Tibial nerve (tissue), 4 donors: ENCODE measurements at regions not wholly inside any gene's neighbourhood (a gene's known extent, or its start where the extent isn't known, plus 50 kb on each side); places are given as distances from the start of the nearest gene placed in this dataset.

ENCODE experiments used
- DNase-seq, 2 donors: peaks; one replicate each; pipeline ENCODE4 v3.0.0-alpha.2; 2019; ENCODE audit warnings: low spot score in 2 of 2
- H3K27ac ChIP-seq, 4 donors: fragments of 200-600 bp; sonication (generic) in 3 of 4; one replicate each; pipeline ENCODE4 v1.5.1; 2017 to 2019; ENCODE audit warnings: mild to moderate bottlenecking in 1 of 4
- H3K27me3 ChIP-seq, 2 donors: fragments of 200-600 bp; sonication (generic) in 1 of 2; one replicate each; pipeline versions ENCODE4 v1.5.1 to v1.6.0; 2017 to 2019
- H3K36me3 ChIP-seq, 3 donors: fragments of 200-600 bp; sonication (generic); one replicate each; pipeline ENCODE4 v1.5.1; 2018 to 2019
- H3K4me1 ChIP-seq, 4 donors: fragments of 200-600 bp; sonication (generic) in 3 of 4; one replicate each; pipeline ENCODE4 v1.5.1; 2017 to 2019
- H3K4me3 ChIP-seq, 4 donors: fragments of 200-600 bp; sonication (generic) in 3 of 4; one replicate each; pipeline ENCODE4 v1.5.1; 2017 to 2019; ENCODE audit warnings: mild to moderate bottlenecking in 1 of 4, moderate library complexity in 1 of 4
- H3K9me3 ChIP-seq, 4 donors: fragments of 200-600 bp; sonication (generic) in 3 of 4; one replicate each; pipeline ENCODE4 v1.5.1; 2017 to 2019
- EP300 ChIP-seq, 2 donors: sonication (generic); formaldehyde crosslinking; IDR thresholded peaks; one replicate each; pipeline ENCODE4 v1.6.1; 2017; ENCODE audit warnings: antibody characterized with exemption in 2 of 2, mild to moderate bottlenecking in 1 of 2
- POLR2A ChIP-seq, 2 donors: fragments of 450-650 bp; IDR thresholded peaks; one replicate each; pipeline ENCODE4 v1.6.1; 2017; ENCODE audit warnings: antibody characterized with exemption in 2 of 2, mild to moderate bottlenecking in 2 of 2, moderate library complexity in 2 of 2
- WGBS, 2 donors: methylation state at CpG; one replicate each; pipeline ENCODE4 v1.1.5; 2018; 5-methylcytosine and 5-hydroxymethylcytosine counted together
- TF ChIP-seq, protein P1 (sequence below), 5 experiments: fragments of 200-600 bp in 3 of 5; fragments of 450-650 bp in 2 of 5; sonication (generic) in 3 of 5; IDR thresholded peaks; one replicate each; pipeline ENCODE4 v1.5.1; 2016 to 2019; ENCODE audit warnings: antibody characterized with exemption in 5 of 5, mild to moderate bottlenecking in 3 of 5, moderate library complexity in 2 of 5

DNA sequence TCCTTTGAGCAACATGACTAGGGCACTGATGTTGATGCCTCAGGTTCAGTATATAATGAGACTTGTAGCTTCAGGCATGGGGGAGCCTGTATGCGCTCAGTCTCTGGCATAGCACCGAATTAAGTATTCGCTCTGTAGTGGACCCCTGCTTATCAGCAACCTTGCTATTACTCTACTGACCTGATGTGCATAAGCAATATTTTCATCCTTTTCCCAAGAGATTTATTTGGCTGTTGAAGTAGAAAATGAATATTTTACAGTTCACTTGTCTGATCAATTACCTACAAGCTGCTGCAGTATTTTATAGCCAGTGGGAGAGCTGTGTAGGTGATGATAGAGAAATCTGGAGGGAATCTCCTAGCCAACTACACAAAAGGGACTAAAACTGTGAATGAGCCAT lies 781.6 kb upstream of the PHF14 start:
- WGBS, 2 donors: 88 to 94% methylated on average over 3 of the region's 3 CpGs
- DNase-seq: no peak
- Histone ChIP-seq H3K27me3 (no peaks in the 10 kb centered on the region), H3K9me3 (no peaks in the 10 kb centered on the region), H3K27ac (no peak overlapping the region), H3K4me1 (no peaks in the 10 kb centered on the region), H3K4me3 (no peak overlapping the region), H3K36me3 (no peaks in the 10 kb centered on the region)
- TF ChIP-seq EP300 (IDR thresholded peaks at IDR 0.05) (no peak), POLR2A (IDR thresholded peaks at IDR 0.05) (no peak)
- TF ChIP-seq, protein P1, sequence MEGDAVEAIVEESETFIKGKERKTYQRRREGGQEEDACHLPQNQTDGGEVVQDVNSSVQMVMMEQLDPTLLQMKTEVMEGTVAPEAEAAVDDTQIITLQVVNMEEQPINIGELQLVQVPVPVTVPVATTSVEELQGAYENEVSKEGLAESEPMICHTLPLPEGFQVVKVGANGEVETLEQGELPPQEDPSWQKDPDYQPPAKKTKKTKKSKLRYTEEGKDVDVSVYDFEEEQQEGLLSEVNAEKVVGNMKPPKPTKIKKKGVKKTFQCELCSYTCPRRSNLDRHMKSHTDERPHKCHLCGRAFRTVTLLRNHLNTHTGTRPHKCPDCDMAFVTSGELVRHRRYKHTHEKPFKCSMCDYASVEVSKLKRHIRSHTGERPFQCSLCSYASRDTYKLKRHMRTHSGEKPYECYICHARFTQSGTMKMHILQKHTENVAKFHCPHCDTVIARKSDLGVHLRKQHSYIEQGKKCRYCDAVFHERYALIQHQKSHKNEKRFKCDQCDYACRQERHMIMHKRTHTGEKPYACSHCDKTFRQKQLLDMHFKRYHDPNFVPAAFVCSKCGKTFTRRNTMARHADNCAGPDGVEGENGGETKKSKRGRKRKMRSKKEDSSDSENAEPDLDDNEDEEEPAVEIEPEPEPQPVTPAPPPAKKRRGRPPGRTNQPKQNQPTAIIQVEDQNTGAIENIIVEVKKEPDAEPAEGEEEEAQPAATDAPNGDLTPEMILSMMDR (IDR thresholded peaks at IDR 0.05): no peak

DNA sequence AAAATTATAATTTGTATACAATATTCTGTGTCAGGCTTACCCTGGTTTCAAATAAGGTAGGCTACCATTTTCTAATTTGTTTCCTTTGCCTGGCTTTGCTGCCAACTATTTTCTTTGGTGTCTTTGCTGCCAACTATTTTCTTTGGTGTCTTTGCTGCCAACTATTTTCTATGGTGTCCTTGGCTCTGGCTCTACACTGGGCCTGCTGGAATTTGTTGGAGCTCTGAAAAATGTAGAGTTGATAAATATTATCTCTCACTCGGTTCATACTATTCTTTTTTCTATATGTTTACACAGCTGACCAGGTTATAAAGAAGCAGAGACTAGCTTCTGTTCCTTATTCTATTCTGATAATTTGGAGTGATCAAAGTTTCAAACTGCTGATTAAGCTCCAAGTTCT lies 768.0 kb upstream of the PHF14 start:
- H3K4me3 ChIP-seq: no peak overlapping the region
- no peaks in the 10 kb centered on the region for H3K27me3 ChIP-seq
- no peaks in the 10 kb centered on the region for H3K4me1 ChIP-seq
- 19 to 25% methylated on average over 1 of the region's 1 CpG for whole genome bisulfite sequencing, 2 donors
- H3K36me3 ChIP-seq: no peaks in the 10 kb centered on the region
- H3K9me3 ChIP-seq: no peaks in the 10 kb centered on the region
- H3K27ac ChIP-seq: no peak overlapping the region
- DNase-seq: no peak
- TF ChIP-seq POLR2A (IDR thresholded peaks at IDR 0.05) (no peak), EP300 (IDR thresholded peaks at IDR 0.05) (no peak)
- TF ChIP-seq, protein P1 (IDR thresholded peaks at IDR 0.05): no peak

DNA sequence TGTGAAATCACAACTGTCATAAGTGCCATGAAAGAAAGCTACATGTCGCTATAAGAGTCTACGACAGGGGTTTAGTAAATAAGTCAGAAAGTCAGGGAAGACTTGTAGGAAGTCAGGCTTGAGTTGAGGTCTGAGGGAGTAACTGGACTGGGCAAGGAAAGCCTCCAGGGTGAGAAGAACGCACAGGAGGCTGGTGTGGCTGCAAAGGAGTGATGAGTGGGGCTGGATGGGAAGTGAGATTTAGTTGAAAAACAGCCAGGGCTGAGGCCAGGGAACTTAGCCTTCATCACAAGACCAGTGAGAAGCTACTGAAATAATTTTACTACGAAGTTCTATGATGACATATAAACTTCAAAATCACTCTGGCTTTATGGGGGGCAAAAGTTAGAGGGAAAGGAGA lies 763.7 kb upstream of the PHF14 start:
- no peak for DNase-seq
- no peaks in the 10 kb centered on the region for H3K4me1 ChIP-seq
- WGBS, 2 donors: 88 to 93% methylated on average over 4 of the region's 4 CpGs
- TF ChIP-seq, protein P1 (IDR thresholded peaks at IDR 0.05): no peak
- TF ChIP-seq POLR2A (IDR thresholded peaks at IDR 0.05): no peak
- TF ChIP-seq EP300 (IDR thresholded peaks at IDR 0.05): no peak
- no peaks in the 10 kb centered on the region for H3K36me3 ChIP-seq
- no peaks in the 10 kb centered on the region for H3K27me3 ChIP-seq
- H3K4me3 ChIP-seq: no peak overlapping the region
- peaks cover 0 to 11% (median 0%) of the 10 kb centered on the region in 4 donors for H3K9me3 ChIP-seq
- H3K27ac ChIP-seq: no peak overlapping the region

DNA sequence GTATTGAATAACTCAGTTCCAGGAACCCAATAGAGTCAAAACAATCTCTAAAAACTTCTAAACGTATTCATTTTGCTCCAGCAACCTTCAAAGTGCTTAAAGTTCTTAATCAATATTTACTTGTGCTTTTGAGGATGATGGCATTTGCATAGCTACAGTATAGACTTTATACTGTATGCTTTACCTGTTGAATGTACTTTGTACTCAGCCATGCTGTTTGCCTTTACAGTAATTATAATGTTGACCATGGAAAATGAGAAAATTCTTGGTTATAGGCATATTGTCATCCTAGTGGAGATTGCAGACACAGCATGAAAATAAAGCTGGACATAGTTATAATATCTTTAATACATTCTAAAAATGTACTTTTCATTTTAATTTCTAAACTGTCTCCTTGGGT lies 762.7 kb upstream of the PHF14 start:
- H3K27ac ChIP-seq: no peak overlapping the region
- DNase-seq: no peak
- no peaks in the 10 kb centered on the region for H3K4me1 ChIP-seq
- peaks cover 0 to 11% (median 0%) of the 10 kb centered on the region in 4 donors for H3K9me3 ChIP-seq
- 79 to 91% methylated on average over 1 of the region's 1 CpG for WGBS, 2 donors
- H3K27me3 ChIP-seq: no peaks in the 10 kb centered on the region
- H3K4me3 ChIP-seq: no peak overlapping the region
- TF ChIP-seq, protein P1 (IDR thresholded peaks at IDR 0.05): no peak
- TF ChIP-seq EP300 (IDR thresholded peaks at IDR 0.05) (no peak), POLR2A (IDR thresholded peaks at IDR 0.05) (no peak)
- H3K36me3 ChIP-seq: no peaks in the 10 kb centered on the region

DNA sequence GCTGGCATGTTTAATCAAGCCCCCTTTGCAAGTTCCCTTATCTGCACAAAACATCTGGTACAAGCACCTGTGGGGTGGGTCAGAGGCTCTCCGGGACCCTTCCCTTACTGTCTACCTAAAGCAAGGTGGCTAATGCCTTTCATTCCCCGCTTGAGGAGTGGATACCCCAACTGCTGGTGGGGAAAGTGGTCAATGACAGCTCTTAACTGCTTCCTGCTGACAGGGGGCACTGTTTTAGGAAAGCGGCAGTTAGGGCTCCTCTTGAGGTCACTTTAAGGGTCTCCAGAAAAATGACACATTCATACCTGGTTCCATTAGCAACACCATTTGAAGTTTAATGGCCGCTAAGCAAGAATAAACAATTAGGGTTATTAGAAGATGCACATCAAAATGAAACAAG lies 761.8 kb upstream of the PHF14 start:
- DNase-seq: no peak
- WGBS, 2 donors: 84 to 95% methylated on average over 4 of the region's 4 CpGs

More for the DNA sequence above, 761.8 kb upstream of the PHF14 start:
- TF ChIP-seq POLR2A (IDR thresholded peaks at IDR 0.05): no peak
- no peak for TF ChIP-seq EP300 (IDR thresholded peaks at IDR 0.05)
- TF ChIP-seq, protein P1 (IDR thresholded peaks at IDR 0.05): no peak
- Histone ChIP-seq H3K27ac (no peak overlapping the region), H3K9me3 (peaks cover 0 to 11% (median 0%) of the 10 kb centered on the region in 4 donors), H3K4me3 (no peak overlapping the region), H3K36me3 (no peaks in the 10 kb centered on the region), H3K4me1 (no peaks in the 10 kb centered on the region), H3K27me3 (no peaks in the 10 kb centered on the region)
